ENCODE measurements at regions not wholly inside any gene's neighbourhood (a gene's known extent, or its start where the extent isn't known, plus 50 kb on each side); places are given as distances from the start of the nearest gene placed in this dataset.

DNA sequence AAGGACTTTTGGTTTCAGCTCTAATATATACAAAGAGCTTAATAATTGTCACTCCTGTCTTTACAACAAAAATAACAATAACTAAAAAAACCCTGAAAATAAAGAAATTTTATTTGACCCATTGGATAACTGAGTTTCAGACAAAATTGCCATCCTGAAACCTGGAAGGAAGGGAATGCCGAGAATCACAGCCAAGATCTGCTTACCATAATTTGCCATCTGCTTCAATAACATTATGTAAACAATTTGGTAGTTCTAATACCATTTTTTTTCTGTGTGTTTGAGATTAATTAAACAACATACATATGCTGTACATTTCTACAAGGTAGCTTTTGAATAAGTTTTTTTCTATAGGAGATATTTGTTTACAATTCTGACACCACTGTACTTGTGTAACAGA lies 596.3 kb upstream of the MGAT4C start:
- Histone ChIP-seq H3K4me1 (ENCODE audit: control insufficient read depth, insufficient read depth, low read length) (no peaks in the 10 kb centered on the region), H3K9me3 (replicated peaks; ENCODE audit: low read length) (no peaks in the 10 kb centered on the region), H3K36me3 (ENCODE audit: insufficient read depth, low read length) (no peaks in the 10 kb centered on the region), H3K4me2 (ENCODE audit: low read length) (no peak overlapping the region), H3K9ac (ENCODE audit: low read depth, low read length) (no peak overlapping the region), H3K27me3 (ENCODE audit: control insufficient read depth, insufficient read depth, low read length) (no peaks in the 10 kb centered on the region), H3K4me3 (ENCODE audit: low read length) (no peak overlapping the region)

DNA sequence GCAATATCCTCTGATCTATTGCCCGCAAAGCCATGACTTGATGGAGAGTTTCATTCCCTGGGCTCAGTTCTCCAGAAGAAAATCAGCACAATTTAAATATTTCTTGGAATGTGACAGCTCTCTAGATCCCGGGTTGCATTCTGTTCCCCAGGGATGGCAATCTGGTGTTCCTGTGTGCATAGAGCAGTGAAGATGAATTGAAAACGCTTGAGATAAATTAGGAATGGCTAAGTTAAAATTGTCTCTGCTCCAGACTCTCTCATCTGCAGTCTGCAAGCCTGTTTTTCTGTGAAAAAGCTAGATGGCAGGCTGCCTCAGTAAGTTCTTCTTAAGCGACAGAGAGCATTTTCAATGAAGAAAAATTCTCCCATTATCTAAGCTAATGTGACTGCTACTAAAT lies 582.5 kb upstream of the MGAT4C start:
- H3K9ac ChIP-seq (ENCODE audit: low read depth, low read length) = no peak overlapping the region
- no peaks in the 10 kb centered on the region for H3K9me3 ChIP-seq (replicated peaks; ENCODE audit: low read length)
- no peaks in the 10 kb centered on the region for H3K27me3 ChIP-seq (ENCODE audit: control insufficient read depth, insufficient read depth, low read length)
- H3K4me3 ChIP-seq (ENCODE audit: low read length) = no peak overlapping the region
- no peaks in the 10 kb centered on the region for H3K4me1 ChIP-seq (ENCODE audit: control insufficient read depth, insufficient read depth, low read length)
- no peaks in the 10 kb centered on the region for H3K36me3 ChIP-seq (ENCODE audit: insufficient read depth, low read length)
- H3K4me2 ChIP-seq (ENCODE audit: low read length) = no peak overlapping the region

DNA sequence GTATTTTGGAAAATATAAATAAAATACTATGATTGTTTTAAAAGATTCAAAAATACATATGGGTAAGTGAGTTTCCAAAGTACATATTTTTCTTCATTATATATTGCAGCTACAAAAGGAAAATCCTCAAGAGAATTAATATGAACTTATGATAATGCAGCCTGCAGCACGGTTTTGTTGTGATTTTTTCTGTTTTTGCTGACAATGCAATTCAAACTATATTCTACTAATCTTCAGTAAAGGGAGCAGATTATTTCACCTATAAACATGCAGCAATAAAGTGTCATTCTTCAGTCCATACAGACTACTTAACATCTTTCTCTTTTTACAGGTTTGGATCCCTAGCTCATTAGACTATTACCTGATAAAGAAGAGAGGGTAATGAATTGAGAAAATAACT lies 582.1 kb upstream of the MGAT4C start:
- no peaks in the 10 kb centered on the region for H3K27me3 ChIP-seq (ENCODE audit: control insufficient read depth, insufficient read depth, low read length)
- H3K36me3 ChIP-seq (ENCODE audit: insufficient read depth, low read length) = no peaks in the 10 kb centered on the region
- no peaks in the 10 kb centered on the region for H3K9me3 ChIP-seq (replicated peaks; ENCODE audit: low read length)
- H3K4me2 ChIP-seq (ENCODE audit: low read length) = no peak overlapping the region
- no peak overlapping the region for H3K9ac ChIP-seq (ENCODE audit: low read depth, low read length)
- H3K4me3 ChIP-seq (ENCODE audit: low read length) = no peak overlapping the region
- no peaks in the 10 kb centered on the region for H3K4me1 ChIP-seq (ENCODE audit: control insufficient read depth, insufficient read depth, low read length)

DNA sequence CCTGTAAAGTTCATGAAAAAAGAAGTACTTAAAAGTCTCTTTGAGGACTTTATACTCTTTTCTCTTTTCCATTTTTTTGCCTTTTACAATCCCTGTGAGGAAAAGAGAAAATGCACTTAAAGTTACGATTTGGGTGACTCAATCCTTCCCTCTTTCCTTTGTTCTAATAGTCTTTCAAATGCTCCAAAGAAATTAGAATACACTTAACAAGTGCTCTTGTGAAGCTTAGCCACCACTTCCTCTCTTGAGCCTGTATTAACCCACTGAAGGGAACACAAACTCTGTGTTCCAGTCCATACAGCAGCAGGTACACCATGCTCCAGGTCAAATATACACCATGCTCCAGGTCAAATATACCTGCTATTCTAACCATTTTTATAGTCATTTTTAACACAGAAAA lies 581.1 kb upstream of the MGAT4C start:
- H3K4me2 ChIP-seq (ENCODE audit: low read length) = no peak overlapping the region
- no peaks in the 10 kb centered on the region for H3K4me1 ChIP-seq (ENCODE audit: control insufficient read depth, insufficient read depth, low read length)
- H3K27me3 ChIP-seq (ENCODE audit: control insufficient read depth, insufficient read depth, low read length) = no peaks in the 10 kb centered on the region
- H3K4me3 ChIP-seq (ENCODE audit: low read length) = no peak overlapping the region
- no peak overlapping the region for H3K9ac ChIP-seq (ENCODE audit: low read depth, low read length)
- no peaks in the 10 kb centered on the region for H3K36me3 ChIP-seq (ENCODE audit: insufficient read depth, low read length)
- H3K9me3 ChIP-seq (replicated peaks; ENCODE audit: low read length) = no peaks in the 10 kb centered on the region

DNA sequence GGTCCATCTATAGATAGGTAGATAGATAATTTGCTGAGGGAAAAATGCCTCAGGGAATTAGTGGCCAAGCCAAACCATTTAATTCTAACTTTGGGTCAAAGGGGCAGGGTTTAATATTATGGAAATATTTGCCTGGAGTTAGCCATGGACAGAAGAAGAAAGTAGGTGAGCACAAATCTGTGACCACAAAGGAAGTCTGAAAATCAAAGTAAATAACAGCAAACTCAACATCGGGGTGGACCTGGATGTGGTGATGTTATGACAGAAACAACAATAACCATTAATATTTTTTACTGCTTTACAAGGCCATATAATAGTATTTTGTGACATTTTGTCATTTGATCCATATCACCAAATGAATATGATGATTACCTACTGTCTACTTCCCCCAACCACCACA lies 578.0 kb upstream of the MGAT4C start:
- Histone ChIP-seq H3K4me2 (ENCODE audit: low read length) (no peak overlapping the region), H3K9me3 (replicated peaks; ENCODE audit: low read length) (no peaks in the 10 kb centered on the region), H3K36me3 (ENCODE audit: insufficient read depth, low read length) (no peaks in the 10 kb centered on the region), H3K27me3 (ENCODE audit: control insufficient read depth, insufficient read depth, low read length) (no peaks in the 10 kb centered on the region), H3K4me3 (ENCODE audit: low read length) (no peak overlapping the region), H3K4me1 (ENCODE audit: control insufficient read depth, insufficient read depth, low read length) (no peaks in the 10 kb centered on the region), H3K9ac (ENCODE audit: low read depth, low read length) (no peak overlapping the region)

DNA sequence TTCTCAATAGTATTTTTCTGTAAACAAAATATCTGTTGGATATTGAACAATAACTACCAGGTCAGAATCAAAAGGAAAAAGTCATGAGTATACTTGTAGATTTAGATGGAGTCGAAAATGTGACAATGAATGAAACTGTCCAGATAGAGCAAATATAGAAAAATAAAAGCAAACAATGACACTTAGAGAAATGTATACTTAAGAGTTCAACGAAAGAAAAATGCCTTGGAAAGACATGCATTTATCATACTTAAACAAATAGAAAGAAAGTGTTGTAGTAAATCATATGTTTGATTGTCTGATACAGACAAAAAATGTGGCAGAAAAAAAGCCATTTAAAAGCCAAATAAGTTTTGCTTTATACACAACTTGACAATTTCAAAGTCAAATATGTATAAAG lies 571.2 kb upstream of the MGAT4C start:
- H3K4me1 ChIP-seq (ENCODE audit: control insufficient read depth, insufficient read depth, low read length) = no peaks in the 10 kb centered on the region
- no peak overlapping the region for H3K4me2 ChIP-seq (ENCODE audit: low read length)
- no peak overlapping the region for H3K9ac ChIP-seq (ENCODE audit: low read depth, low read length)
- H3K9me3 ChIP-seq (replicated peaks; ENCODE audit: low read length) = no peaks in the 10 kb centered on the region
- H3K36me3 ChIP-seq (ENCODE audit: insufficient read depth, low read length) = no peaks in the 10 kb centered on the region
- H3K4me3 ChIP-seq (ENCODE audit: low read length) = no peak overlapping the region
- H3K27me3 ChIP-seq (ENCODE audit: control insufficient read depth, insufficient read depth, low read length) = no peaks in the 10 kb centered on the region

DNA sequence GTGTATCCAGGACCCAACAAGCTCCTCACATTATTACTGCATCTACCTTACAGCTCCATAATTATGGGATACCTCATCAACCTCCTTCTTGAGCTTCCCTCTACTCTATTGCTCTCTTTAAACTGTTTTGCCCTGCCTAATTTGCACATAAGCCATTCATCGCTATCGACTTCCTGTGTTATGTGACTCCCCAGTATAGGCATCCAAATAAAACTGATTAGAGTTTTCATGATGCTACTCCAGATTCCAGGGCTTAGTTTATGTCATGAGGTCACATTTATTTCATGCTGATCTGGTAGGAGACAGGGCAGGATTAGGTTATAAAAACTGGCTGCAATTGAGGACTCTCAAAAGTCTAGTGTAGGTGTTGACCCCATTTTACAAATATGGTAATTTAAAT lies 569.9 kb upstream of the MGAT4C start:
- Histone ChIP-seq H3K36me3 (ENCODE audit: insufficient read depth, low read length) (no peaks in the 10 kb centered on the region), H3K27me3 (ENCODE audit: control insufficient read depth, insufficient read depth, low read length) (no peaks in the 10 kb centered on the region), H3K9me3 (replicated peaks; ENCODE audit: low read length) (no peaks in the 10 kb centered on the region), H3K4me1 (ENCODE audit: control insufficient read depth, insufficient read depth, low read length) (no peaks in the 10 kb centered on the region), H3K9ac (ENCODE audit: low read depth, low read length) (no peak overlapping the region), H3K4me3 (ENCODE audit: low read length) (no peak overlapping the region), H3K4me2 (ENCODE audit: low read length) (no peak overlapping the region)

DNA sequence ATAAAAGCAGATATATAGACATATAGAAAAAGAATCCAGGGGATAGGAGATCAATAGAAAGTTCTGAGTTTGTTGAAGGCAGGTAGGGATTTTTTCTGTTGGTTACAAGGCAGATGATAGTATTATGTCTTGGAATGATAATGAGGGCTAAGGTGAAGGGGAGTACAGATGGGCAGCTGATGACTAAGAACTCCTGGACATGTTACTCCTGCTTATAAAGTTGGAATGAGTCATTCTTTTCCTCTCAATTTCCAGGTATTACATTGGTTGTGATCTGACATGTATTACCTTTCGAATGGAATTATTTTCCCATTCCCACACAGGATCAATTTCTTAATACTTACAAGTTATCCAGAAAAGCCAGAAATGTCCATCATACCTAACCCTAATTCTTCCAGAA lies 545.2 kb upstream of the MGAT4C start:
- H3K4me2 ChIP-seq (ENCODE audit: low read length) = no peak overlapping the region
- H3K9me3 ChIP-seq (replicated peaks; ENCODE audit: low read length) = no peaks in the 10 kb centered on the region
- H3K4me1 ChIP-seq (ENCODE audit: control insufficient read depth, insufficient read depth, low read length) = no peaks in the 10 kb centered on the region
- no peaks in the 10 kb centered on the region for H3K36me3 ChIP-seq (ENCODE audit: insufficient read depth, low read length)
- H3K27me3 ChIP-seq (ENCODE audit: control insufficient read depth, insufficient read depth, low read length) = no peaks in the 10 kb centered on the region
- no peak overlapping the region for H3K4me3 ChIP-seq (ENCODE audit: low read length)
- H3K9ac ChIP-seq (ENCODE audit: low read depth, low read length) = no peak overlapping the region

DNA sequence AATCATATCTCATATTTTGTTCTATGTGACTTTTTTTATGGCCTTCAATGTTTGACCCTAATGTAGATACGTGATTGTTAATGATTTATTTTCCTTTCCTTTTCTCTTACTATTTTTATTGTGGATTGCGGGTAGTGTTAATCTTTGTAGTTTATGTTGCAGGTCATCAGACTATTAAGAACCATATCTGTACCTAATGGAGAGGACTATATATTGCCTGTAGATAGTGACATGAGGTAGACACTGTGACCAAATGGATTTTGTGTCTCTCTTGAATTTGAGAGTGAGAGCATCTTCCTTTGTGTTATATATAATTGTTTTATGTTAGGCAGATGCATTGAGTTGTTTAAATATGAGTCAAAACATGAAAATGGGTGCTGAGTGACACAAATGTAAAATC lies 543.4 kb upstream of the MGAT4C start:
- no peak overlapping the region for H3K4me2 ChIP-seq (ENCODE audit: low read length)
- H3K36me3 ChIP-seq (ENCODE audit: insufficient read depth, low read length) = no peaks in the 10 kb centered on the region
- H3K27me3 ChIP-seq (ENCODE audit: control insufficient read depth, insufficient read depth, low read length) = no peaks in the 10 kb centered on the region
- no peak overlapping the region for H3K9ac ChIP-seq (ENCODE audit: low read depth, low read length)
- no peaks in the 10 kb centered on the region for H3K9me3 ChIP-seq (replicated peaks; ENCODE audit: low read length)
- no peak overlapping the region for H3K4me3 ChIP-seq (ENCODE audit: low read length)
- no peaks in the 10 kb centered on the region for H3K4me1 ChIP-seq (ENCODE audit: control insufficient read depth, insufficient read depth, low read length)

DNA sequence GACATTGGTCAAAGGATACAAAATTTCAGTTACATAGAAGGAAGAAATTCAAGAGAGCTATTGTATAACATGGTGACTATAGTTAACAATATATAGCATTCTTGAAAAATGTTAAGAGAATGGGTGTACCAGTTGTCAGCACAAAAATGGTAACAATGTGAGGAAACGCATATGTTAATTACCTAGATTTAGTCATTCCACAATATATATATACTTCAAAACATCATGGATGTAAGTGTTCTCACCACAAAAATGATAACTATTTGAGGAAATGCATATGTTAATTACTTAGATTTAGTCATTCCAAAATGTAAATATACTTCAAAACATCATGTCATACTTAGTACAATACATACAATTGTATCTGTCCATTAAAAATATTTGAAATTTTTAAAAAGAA lies 540.4 kb upstream of the MGAT4C start:
- H3K4me1 ChIP-seq (ENCODE audit: control insufficient read depth, insufficient read depth, low read length) = no peaks in the 10 kb centered on the region
- no peaks in the 10 kb centered on the region for H3K27me3 ChIP-seq (ENCODE audit: control insufficient read depth, insufficient read depth, low read length)
- H3K36me3 ChIP-seq (ENCODE audit: insufficient read depth, low read length) = no peaks in the 10 kb centered on the region
- H3K4me2 ChIP-seq (ENCODE audit: low read length) = no peak overlapping the region
- H3K9ac ChIP-seq (ENCODE audit: low read depth, low read length) = no peak overlapping the region
- H3K9me3 ChIP-seq (replicated peaks; ENCODE audit: low read length) = no peaks in the 10 kb centered on the region
- no peak overlapping the region for H3K4me3 ChIP-seq (ENCODE audit: low read length)

DNA sequence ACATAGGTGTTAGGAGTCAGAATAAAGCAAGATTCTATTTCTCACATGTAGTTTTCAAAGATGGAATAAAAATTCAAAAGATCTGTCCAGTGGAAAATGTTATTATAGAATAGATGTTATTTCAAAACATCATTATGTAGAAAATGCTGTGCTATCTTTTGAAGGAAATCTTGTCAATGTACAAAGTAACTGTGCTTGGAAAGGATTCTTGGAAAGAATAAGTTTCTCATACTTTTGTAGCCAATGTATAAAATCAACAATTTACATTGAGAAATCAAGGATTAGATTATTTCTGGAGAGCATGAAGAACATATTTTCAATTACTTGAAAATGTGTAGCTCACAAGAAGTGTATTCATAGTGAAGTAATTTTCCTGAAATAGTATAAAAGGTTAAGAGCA lies 532.5 kb upstream of the MGAT4C start:
- Histone ChIP-seq H3K4me2 (ENCODE audit: low read length) (peak overlapping the region; percentile 27), H3K4me1 (ENCODE audit: control insufficient read depth, insufficient read depth, low read length) (no peaks in the 10 kb centered on the region), H3K36me3 (ENCODE audit: insufficient read depth, low read length) (no peaks in the 10 kb centered on the region), H3K9ac (ENCODE audit: low read depth, low read length) (no peak overlapping the region), H3K27me3 (ENCODE audit: control insufficient read depth, insufficient read depth, low read length) (no peaks in the 10 kb centered on the region), H3K4me3 (ENCODE audit: low read length) (no peak overlapping the region), H3K9me3 (replicated peaks; ENCODE audit: low read length) (no peaks in the 10 kb centered on the region)

DNA sequence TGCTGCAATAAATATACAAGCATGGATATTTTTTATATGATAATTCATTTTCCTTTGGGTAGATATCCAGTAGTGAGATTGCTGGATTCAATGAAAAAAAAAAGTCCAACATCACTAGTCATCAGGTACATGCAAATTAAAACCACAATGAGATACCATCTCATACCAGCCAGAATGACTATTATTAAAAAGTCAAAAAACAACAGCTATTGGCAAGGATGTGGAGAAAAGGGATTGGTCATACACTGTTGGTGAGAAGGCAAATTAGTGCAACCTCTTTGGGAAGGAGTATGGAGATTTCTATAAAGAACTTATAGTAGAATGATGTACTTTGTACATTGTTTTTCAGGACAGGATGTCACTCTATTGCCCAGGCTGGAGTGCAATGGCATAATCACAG lies 531.2 kb upstream of the MGAT4C start:
- H3K4me1 ChIP-seq (ENCODE audit: control insufficient read depth, insufficient read depth, low read length) = no peaks in the 10 kb centered on the region
- no peak overlapping the region for H3K4me3 ChIP-seq (ENCODE audit: low read length)
- H3K9ac ChIP-seq (ENCODE audit: low read depth, low read length) = no peak overlapping the region
- H3K4me2 ChIP-seq (ENCODE audit: low read length) = no peak overlapping the region
- H3K27me3 ChIP-seq (ENCODE audit: control insufficient read depth, insufficient read depth, low read length) = no peaks in the 10 kb centered on the region
- H3K9me3 ChIP-seq (replicated peaks; ENCODE audit: low read length) = no peaks in the 10 kb centered on the region
- no peaks in the 10 kb centered on the region for H3K36me3 ChIP-seq (ENCODE audit: insufficient read depth, low read length)

DNA sequence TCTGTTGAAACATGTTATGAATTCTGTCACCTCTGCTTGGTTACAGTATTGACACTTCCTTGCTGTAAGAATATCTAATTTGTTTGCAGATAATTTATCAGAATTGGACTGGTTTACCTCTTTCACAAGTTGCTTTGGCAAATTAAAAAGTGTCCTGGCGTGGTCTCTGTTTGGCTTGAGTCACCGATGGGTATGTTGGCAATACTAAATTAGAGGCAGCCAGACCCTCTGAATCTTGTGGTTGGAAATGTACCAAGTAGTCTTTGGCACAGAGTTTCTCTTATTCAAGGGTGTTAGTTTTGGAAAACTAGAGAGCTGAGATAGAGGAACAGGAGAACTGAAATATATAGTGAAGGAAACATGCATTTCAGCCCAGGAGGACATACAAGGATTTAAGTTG lies 521.1 kb upstream of the MGAT4C start:
- Histone ChIP-seq H3K9ac (ENCODE audit: low read depth, low read length) (no peak overlapping the region), H3K4me3 (ENCODE audit: low read length) (no peak overlapping the region), H3K27me3 (ENCODE audit: control insufficient read depth, insufficient read depth, low read length) (no peaks in the 10 kb centered on the region), H3K4me2 (ENCODE audit: low read length) (no peak overlapping the region), H3K4me1 (ENCODE audit: control insufficient read depth, insufficient read depth, low read length) (no peaks in the 10 kb centered on the region), H3K9me3 (replicated peaks; ENCODE audit: low read length) (no peaks in the 10 kb centered on the region), H3K36me3 (ENCODE audit: insufficient read depth, low read length) (no peaks in the 10 kb centered on the region)
